ENCODE measurements at regions not wholly inside any gene's neighbourhood (a gene's known extent, or its start where the extent isn't known, plus 50 kb on each side); places are given as distances from the start of the nearest gene placed in this dataset.

- no TSS peak for BruUV-seq (replicated peaks)
- Histone ChIP-seq H2AFZ (no peak overlapping the region), H3K4me3 (no peak overlapping the region), H3K36me3 (ENCODE audit: low read depth) (no peaks in the 10 kb centered on the region), H3K4me1 (replicated peaks; ENCODE audit: insufficient read depth) (no peaks in the 10 kb centered on the region), H3K27me3 (ENCODE audit: insufficient read depth, low read depth) (no peaks in the 10 kb centered on the region), H3K27ac (no peak overlapping the region), H3F3A (ENCODE audit: insufficient read depth, low read depth) (no peaks in the 10 kb centered on the region), H4K20me1 (ENCODE audit: insufficient read depth) (no peaks in the 10 kb centered on the region), H3K9me2 (ENCODE audit: insufficient read depth) (no peaks in the 10 kb centered on the region), H3K9me3 (ENCODE audit: insufficient read depth, low read depth) (no peaks in the 10 kb centered on the region), H3K79me2 (ENCODE audit: low read depth) (no peaks in the 10 kb centered on the region), H3K4me2 (no peak overlapping the region)
- TF ChIP-seq EZH2 (IDR thresholded peaks at IDR 0.05; ENCODE audit: low read depth) (no peak), CTCF (conservative IDR thresholded peaks at IDR 0.05) (no peak)
- POLR2A ChIA-PET (ENCODE audit: unreplicated experiment) = no interaction called here
- intact Hi-C loops (cut with micrococcal nuclease; ENCODE audit: unreplicated experiment) = no loop called here
- no peak for DNase-seq
- CTCF ChIA-PET = no interaction called here
Observed at GRCh38 chr13:22993148-22993547, 187.6 kb upstream of the SGCG start.

GRCh38 chr13:23003446-23003845 is 177.3 kb upstream of the SGCG start:
- TF ChIP-seq CTCF (conservative IDR thresholded peaks at IDR 0.05) = no peak
- Histone ChIP-seq H3K27ac (no peak overlapping the region), H3K79me2 (ENCODE audit: low read depth) (no peaks in the 10 kb centered on the region), H3K4me2 (no peak overlapping the region), H4K20me1 (ENCODE audit: insufficient read depth) (no peaks in the 10 kb centered on the region), H3K36me3 (ENCODE audit: low read depth) (no peaks in the 10 kb centered on the region), H3K9me2 (ENCODE audit: insufficient read depth) (no peaks in the 10 kb centered on the region), H3K27me3 (ENCODE audit: insufficient read depth, low read depth) (no peaks in the 10 kb centered on the region), H3F3A (ENCODE audit: insufficient read depth, low read depth) (no peaks in the 10 kb centered on the region), H2AFZ (no peak overlapping the region), H3K9me3 (ENCODE audit: insufficient read depth, low read depth) (no peaks in the 10 kb centered on the region), H3K4me1 (replicated peaks; ENCODE audit: insufficient read depth) (no peaks in the 10 kb centered on the region), H3K4me3 (no peak overlapping the region)
- no peak for DNase-seq
- ChIA-PET POLR2A (ENCODE audit: unreplicated experiment) (no interaction called here), CTCF (no interaction called here)
- intact Hi-C loops (cut with micrococcal nuclease; ENCODE audit: unreplicated experiment) = no loop called here
- no TSS peak for BruUV-seq (replicated peaks)

GRCh38 chr13:23007426-23007825 is 173.4 kb upstream of the SGCG start:
- no TSS peak for BruUV-seq (replicated peaks)
- DNase-seq = no peak
- intact Hi-C loops (cut with micrococcal nuclease; ENCODE audit: unreplicated experiment) = no loop called here
- TF ChIP-seq EZH2 (IDR thresholded peaks at IDR 0.05; ENCODE audit: low read depth) = no peak
- TF ChIP-seq CTCF (conservative IDR thresholded peaks at IDR 0.05) = no peak
- CTCF ChIA-PET = no interaction called here
- POLR2A ChIA-PET (ENCODE audit: unreplicated experiment) = no interaction called here
- Histone ChIP-seq H3K79me2 (ENCODE audit: low read depth) (no peaks in the 10 kb centered on the region), H3K4me3 (no peak overlapping the region), H3F3A (ENCODE audit: insufficient read depth, low read depth) (no peaks in the 10 kb centered on the region), H3K27ac (no peak overlapping the region), H3K4me2 (no peak overlapping the region), H3K9me2 (ENCODE audit: insufficient read depth) (no peaks in the 10 kb centered on the region), H3K36me3 (ENCODE audit: low read depth) (no peaks in the 10 kb centered on the region), H3K27me3 (ENCODE audit: insufficient read depth, low read depth) (0 out of 2 replicates have a peak, but pooled peaks cover 3% of the 10 kb centered on the region), H3K4me1 (replicated peaks; ENCODE audit: insufficient read depth) (no peaks in the 10 kb centered on the region), H2AFZ (no peak overlapping the region), H4K20me1 (ENCODE audit: insufficient read depth) (no peaks in the 10 kb centered on the region), H3K9me3 (ENCODE audit: insufficient read depth, low read depth) (no peaks in the 10 kb centered on the region)
